ENCODE measurements at regions not wholly inside any gene's neighbourhood (a gene's known extent, or its start where the extent isn't known, plus 50 kb on each side); places are given as distances from the start of the nearest gene placed in this dataset.

GRCh38 chr3:82610236-82610635 lies 848.8 kb upstream of the GBE1 start:
- no peak overlapping the region for H3K4me3 ChIP-seq (ENCODE audit: low read length)
- no peaks in the 10 kb centered on the region for H3K36me3 ChIP-seq (ENCODE audit: control insufficient read depth, low read length)
- H3F3A ChIP-seq (ENCODE audit: control insufficient read depth, insufficient read depth): no peaks in the 10 kb centered on the region
- H3K9me2 ChIP-seq (replicated peaks; ENCODE audit: control insufficient read depth, low read length): no peaks in the 10 kb centered on the region
- no peaks in the 10 kb centered on the region for H4K20me1 ChIP-seq (ENCODE audit: control insufficient read depth, insufficient read depth, low read depth, low read length)
- no peaks in the 10 kb centered on the region for H3K4me1 ChIP-seq (ENCODE audit: control insufficient read depth, low read length)
- no peak for TF ChIP-seq EZH2phosphoT487 (IDR thresholded peaks at IDR 0.05; ENCODE audit: borderline replicate concordance, low read length)
- no peaks in the 10 kb centered on the region for H3K27me3 ChIP-seq (ENCODE audit: control insufficient read depth, low read length)
- H3K27ac ChIP-seq (ENCODE audit: low read depth, low read length): no peak overlapping the region
- H3K4me2 ChIP-seq (ENCODE audit: low read length): no peak overlapping the region
- no peaks in the 10 kb centered on the region for H3K79me2 ChIP-seq (ENCODE audit: control insufficient read depth, low read length)
- no peaks in the 10 kb centered on the region for H3K9me3 ChIP-seq (ENCODE audit: control insufficient read depth, insufficient read depth, low read length)

DNA sequence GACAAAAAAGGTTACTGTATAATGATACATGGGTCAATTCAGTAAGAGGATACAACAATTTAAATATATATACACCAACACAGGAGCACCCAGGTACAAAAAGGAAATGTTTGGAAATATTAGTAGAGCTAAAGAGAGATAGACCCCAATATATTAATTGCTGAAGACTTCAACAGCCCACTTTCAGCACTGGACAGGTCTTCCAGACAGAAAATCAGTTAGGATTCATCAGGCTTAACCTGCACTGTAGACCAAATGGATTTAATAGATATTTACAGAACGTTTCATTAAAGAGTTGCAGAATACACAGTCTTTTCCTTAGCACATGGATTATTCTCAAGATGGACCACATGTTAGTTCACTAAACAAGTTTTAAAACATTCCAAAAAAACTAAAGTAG lies 845.9 kb upstream of the GBE1 start:
- Histone ChIP-seq H3K4me2 (ENCODE audit: low read length) (no peak overlapping the region), H3K4me3 (ENCODE audit: low read length) (no peak overlapping the region), H3K79me2 (ENCODE audit: control insufficient read depth, low read length) (no peaks in the 10 kb centered on the region), H4K20me1 (ENCODE audit: control insufficient read depth, insufficient read depth, low read depth, low read length) (no peaks in the 10 kb centered on the region), H3K9me3 (ENCODE audit: control insufficient read depth, insufficient read depth, low read length) (no peaks in the 10 kb centered on the region), H3K27me3 (ENCODE audit: control insufficient read depth, low read length) (no peaks in the 10 kb centered on the region), H3K27ac (ENCODE audit: low read depth, low read length) (no peak overlapping the region), H3F3A (ENCODE audit: control insufficient read depth, insufficient read depth) (no peaks in the 10 kb centered on the region), H3K9me2 (replicated peaks; ENCODE audit: control insufficient read depth, low read length) (no peaks in the 10 kb centered on the region), H3K36me3 (ENCODE audit: control insufficient read depth, low read length) (no peaks in the 10 kb centered on the region), H3K4me1 (ENCODE audit: control insufficient read depth, low read length) (no peaks in the 10 kb centered on the region)
- TF ChIP-seq CTCF (IDR thresholded peaks at IDR 0.05; ENCODE audit: low read depth, low read length, poor library complexity, severe bottlenecking): no peak
- TF ChIP-seq EZH2phosphoT487 (IDR thresholded peaks at IDR 0.05; ENCODE audit: borderline replicate concordance, low read length): no peak

- no peaks in the 10 kb centered on the region for H3F3A ChIP-seq (ENCODE audit: control insufficient read depth, insufficient read depth)
Measured at GRCh38 chr3:82596805-82597204, 835.4 kb upstream of the GBE1 start.

DNA sequence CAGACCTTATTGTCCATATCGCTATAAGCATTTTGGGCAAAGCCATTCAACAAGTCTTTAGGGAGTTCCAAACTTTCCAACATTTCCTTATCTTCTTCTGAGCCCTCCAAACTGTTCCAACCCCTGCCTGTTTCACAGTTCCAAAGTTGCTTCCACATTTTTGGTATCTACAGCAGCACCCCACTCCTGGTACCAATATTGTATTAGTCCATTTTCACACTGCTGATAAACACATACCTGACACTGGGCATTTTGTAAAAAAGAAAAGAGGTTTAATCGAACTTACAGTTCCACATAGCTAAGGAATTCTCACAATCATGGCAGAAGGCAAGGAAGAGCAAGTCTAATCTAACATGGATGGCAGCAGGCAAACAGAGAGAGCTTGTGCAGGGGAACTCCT lies 834.1 kb upstream of the GBE1 start:
- H3K36me3 ChIP-seq (ENCODE audit: control insufficient read depth, low read length): no peaks in the 10 kb centered on the region
- no peak overlapping the region for H3K4me2 ChIP-seq (ENCODE audit: low read length)
- no peaks in the 10 kb centered on the region for H3K27me3 ChIP-seq (ENCODE audit: control insufficient read depth, low read length)
- H3K79me2 ChIP-seq (ENCODE audit: control insufficient read depth, low read length): no peaks in the 10 kb centered on the region
- no peak overlapping the region for H3K27ac ChIP-seq (ENCODE audit: low read depth, low read length)
- H3K9me3 ChIP-seq (ENCODE audit: control insufficient read depth, insufficient read depth, low read length): peaks cover 12% of the 10 kb centered on the region; the same call in 1 of the 2 replicates
- TF ChIP-seq EZH2phosphoT487 (IDR thresholded peaks at IDR 0.05; ENCODE audit: borderline replicate concordance, low read length): no peak
- TF ChIP-seq CTCF (IDR thresholded peaks at IDR 0.05; ENCODE audit: low read depth, low read length, poor library complexity, severe bottlenecking): no peak
- H3K9me2 ChIP-seq (replicated peaks; ENCODE audit: control insufficient read depth, low read length): no peaks in the 10 kb centered on the region
- H3K4me1 ChIP-seq (ENCODE audit: control insufficient read depth, low read length): no peaks in the 10 kb centered on the region
- H4K20me1 ChIP-seq (ENCODE audit: control insufficient read depth, insufficient read depth, low read depth, low read length): no peaks in the 10 kb centered on the region
- no peaks in the 10 kb centered on the region for H3F3A ChIP-seq (ENCODE audit: control insufficient read depth, insufficient read depth)
- no peak overlapping the region for H3K4me3 ChIP-seq (ENCODE audit: low read length)

More at GRCh38 chr3:82596805-82597204, 835.4 kb upstream of the GBE1 start:
- TF ChIP-seq EZH2phosphoT487 (IDR thresholded peaks at IDR 0.05; ENCODE audit: borderline replicate concordance, low read length): no peak
- TF ChIP-seq CTCF (IDR thresholded peaks at IDR 0.05; ENCODE audit: low read depth, low read length, poor library complexity, severe bottlenecking): no peak
- Histone ChIP-seq H3K36me3 (ENCODE audit: control insufficient read depth, low read length) (no peaks in the 10 kb centered on the region), H3K27me3 (ENCODE audit: control insufficient read depth, low read length) (no peaks in the 10 kb centered on the region), H3K4me1 (ENCODE audit: control insufficient read depth, low read length) (no peaks in the 10 kb centered on the region), H3K9me2 (replicated peaks; ENCODE audit: control insufficient read depth, low read length) (no peaks in the 10 kb centered on the region), H4K20me1 (ENCODE audit: control insufficient read depth, insufficient read depth, low read depth, low read length) (no peaks in the 10 kb centered on the region), H3K27ac (ENCODE audit: low read depth, low read length) (no peak overlapping the region), H3K9me3 (ENCODE audit: control insufficient read depth, insufficient read depth, low read length) (peaks cover 12% of the 10 kb centered on the region; the same call in 1 of the 2 replicates), H3K79me2 (ENCODE audit: control insufficient read depth, low read length) (no peaks in the 10 kb centered on the region), H3K4me3 (ENCODE audit: low read length) (no peak overlapping the region), H3K4me2 (ENCODE audit: low read length) (no peak overlapping the region)
